Mesenchymal stem cell (in vitro differentiated cells and primary cell): ENCODE measurements at regions not wholly inside any gene's neighbourhood (a gene's known extent, or its start where the extent isn't known, plus 50 kb on each side); places are given as distances from the start of the nearest gene placed in this dataset.

ENCODE experiments used
- DNase-seq: peaks from one replicate; pipeline ENCODE4 v3.0.0-alpha.2; 2013
- H2AFZ ChIP-seq: one replicate; pipeline ENCODE4 v1.6.1; 2013; ENCODE audit warnings: low read depth, mild to moderate bottlenecking, control low read depth, inconsistent platforms, low read length, moderate library complexity
- H2AK5ac ChIP-seq: 2 replicates; pipeline ENCODE4 v1.6.1; 2013; ENCODE audit warnings: low read length, moderate library complexity, mild to moderate bottlenecking, inconsistent platforms; ENCODE audit not compliant: severe bottlenecking
- H2BK120ac ChIP-seq: one replicate; pipeline ENCODE4 v1.6.1; 2013; ENCODE audit warnings: low read depth, mild to moderate bottlenecking, inconsistent platforms, low read length, moderate library complexity
- H2BK12ac ChIP-seq, 2 experiments: one replicate each; pipeline ENCODE4 v1.6.1; 2013; ENCODE audit warnings: inconsistent platforms in 2 of 2, low read length in 2 of 2, mild to moderate bottlenecking in 2 of 2, moderate library complexity in 2 of 2, control low read depth in 1 of 2
- H2BK15ac ChIP-seq: one replicate; pipeline ENCODE4 v1.6.1; 2013; ENCODE audit warnings: mild to moderate bottlenecking, low read depth, inconsistent platforms; ENCODE audit not compliant: poor library complexity, severe bottlenecking
- H2BK5ac ChIP-seq: 2 replicates; pipeline ENCODE4 v1.6.1; 2013; ENCODE audit warnings: low read depth, mild to moderate bottlenecking, low read length, control low read depth, inconsistent platforms; ENCODE audit not compliant: poor library complexity, severe bottlenecking
- H3K14ac ChIP-seq, 2 experiments: one replicate each; pipeline ENCODE4 v1.6.1; 2013; ENCODE audit warnings: inconsistent platforms in 2 of 2, low read length in 2 of 2, control low read depth in 1 of 2, mild to moderate bottlenecking in 1 of 2, moderate library complexity in 1 of 2
- H3K18ac ChIP-seq, 2 experiments: one replicate each; pipeline ENCODE4 v1.6.1; 2013; ENCODE audit warnings: inconsistent platforms in 2 of 2, low read length in 2 of 2, control low read depth in 1 of 2, low read depth in 1 of 2, mild to moderate bottlenecking in 1 of 2
- H3K23ac ChIP-seq, 2 experiments: one replicate each; pipeline ENCODE4 v1.6.1; 2013; ENCODE audit warnings: inconsistent platforms in 2 of 2, low read length in 2 of 2, mild to moderate bottlenecking in 2 of 2, moderate library complexity in 2 of 2, control low read depth in 1 of 2
- H3K27ac ChIP-seq: 2 replicates; pipeline ENCODE4 v1.5.1; 2013; ENCODE audit warnings: mild to moderate bottlenecking, moderate library complexity, low read length, control low read depth, inconsistent platforms; ENCODE audit not compliant: poor library complexity, severe bottlenecking
- H3K27me3 ChIP-seq, 2 experiments: 2 replicates each; pipeline versions ENCODE4 v1.6.1 to v1.7.0; 2013; ENCODE audit warnings: low read length in 2 of 2, mild to moderate bottlenecking in 2 of 2, moderate library complexity in 2 of 2, control low read depth in 1 of 2, inconsistent platforms in 1 of 2; ENCODE audit not compliant: control insufficient read depth in 1 of 2, insufficient read depth in 1 of 2
- H3K36me3 ChIP-seq, 2 experiments: 2 replicates each; pipeline versions ENCODE4 v1.6.1 to v1.7.0; 2013; ENCODE audit warnings: low read length in 2 of 2, control low read depth in 1 of 2, inconsistent platforms in 1 of 2, low read depth in 1 of 2, mild to moderate bottlenecking in 1 of 2; ENCODE audit not compliant: insufficient read depth in 2 of 2, control insufficient read depth in 1 of 2
- H3K4ac ChIP-seq, 2 experiments: one replicate each; pipeline ENCODE4 v1.6.1; 2013; ENCODE audit warnings: inconsistent platforms in 2 of 2, low read length in 2 of 2, mild to moderate bottlenecking in 2 of 2, moderate library complexity in 2 of 2, control low read depth in 1 of 2, low read depth in 1 of 2
- H3K4me1 ChIP-seq: 2 replicates; pipeline ENCODE4 v1.6.1; 2013; ENCODE audit warnings: low read depth, low read length, control low read depth; ENCODE audit not compliant: control insufficient read depth, insufficient read depth
- H3K4me2 ChIP-seq: 2 replicates; pipeline ENCODE4 v1.6.1; 2013; ENCODE audit warnings: low read length, mild to moderate bottlenecking, inconsistent platforms; ENCODE audit not compliant: poor library complexity, severe bottlenecking
- H3K4me3 ChIP-seq, 2 experiments: 2 replicates each; pipeline versions ENCODE4 v1.5.1 to v1.7.0; 2013; ENCODE audit warnings: low read length in 2 of 2, mild to moderate bottlenecking in 2 of 2, control low read depth in 1 of 2, low read depth in 1 of 2; ENCODE audit not compliant: insufficient read depth in 1 of 2
- H3K79me1 ChIP-seq: replicated peaks from 2 replicates; pipeline ENCODE4 v1.6.1; 2013; ENCODE audit warnings: mild to moderate bottlenecking, control low read depth, low read length, inconsistent platforms; ENCODE audit not compliant: poor library complexity, severe bottlenecking
- H3K9ac ChIP-seq: 2 replicates; pipeline ENCODE4 v1.7.0; 2013; ENCODE audit warnings: mild to moderate bottlenecking, low read length, moderate library complexity
- H3K9me3 ChIP-seq: 2 replicates; pipeline ENCODE4 v1.7.0; 2013; ENCODE audit warnings: mild to moderate bottlenecking, low read length; ENCODE audit not compliant: control insufficient read depth
- H4K8ac ChIP-seq: one replicate; pipeline ENCODE4 v1.6.1; 2013; ENCODE audit warnings: inconsistent platforms, mild to moderate bottlenecking, low read length, moderate library complexity
- H4K91ac ChIP-seq: one replicate; pipeline ENCODE4 v1.6.1; 2013; ENCODE audit warnings: mild to moderate bottlenecking, low read length, inconsistent platforms
- WGBS: methylation state at CpG from one replicate; pipeline ENCODE4 v1.1.7; 2013; ENCODE audit warnings: mixed read lengths; 5-methylcytosine and 5-hydroxymethylcytosine counted together

- Histone ChIP-seq H3K4me2 (no peak overlapping the region), H3K4me3 (no peak overlapping the region), H2BK120ac (no peak overlapping the region), H2BK12ac (no peak overlapping the region), H2AFZ (no peak overlapping the region), H4K91ac (no peak overlapping the region), H3K9ac (no peak overlapping the region), H3K9me3 (no peaks in the 10 kb centered on the region), H3K14ac (no peak overlapping the region), H3K4me1 (no peaks in the 10 kb centered on the region), H2AK5ac (no peak overlapping the region), H4K8ac (no peak overlapping the region), H3K23ac (no peak overlapping the region), H2BK5ac (no peak overlapping the region), H3K36me3 (no peaks in the 10 kb centered on the region), H3K27ac (no peak overlapping the region), H3K18ac (no peak overlapping the region), H3K27me3 (no peaks in the 10 kb centered on the region), H3K4ac (no peak overlapping the region), H3K79me1 (no peaks in the 10 kb centered on the region), H2BK15ac (no peak overlapping the region)
- no peak for DNase-seq
- WGBS: 86% methylated on average over 2 of the region's 2 CpGs
Measured at GRCh38 chr7:42431873-42432272, 194.9 kb upstream of the GLI3 start.

DNA sequence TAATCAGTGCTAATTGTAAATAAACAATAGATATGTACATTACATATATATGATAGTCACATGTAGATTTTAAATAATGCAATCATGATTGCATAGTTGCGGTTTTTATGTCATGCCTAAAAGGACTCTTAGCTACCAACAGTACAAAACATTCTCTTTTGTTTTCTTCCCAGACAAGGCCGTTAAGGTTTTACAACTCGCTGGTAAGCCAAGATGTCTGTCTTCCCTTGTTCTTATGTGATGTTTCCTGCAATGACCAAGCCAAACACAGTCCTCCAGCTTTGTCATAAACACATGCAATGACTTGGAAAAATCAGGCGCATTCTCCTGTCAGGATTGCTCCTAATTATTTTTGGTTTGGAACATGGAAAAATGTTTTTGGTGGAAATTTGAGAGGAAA is 192.3 kb upstream of the GLI3 start:
- Histone ChIP-seq H3K27ac (no peak overlapping the region), H2BK15ac (no peak overlapping the region), H3K79me1 (no peaks in the 10 kb centered on the region), H3K23ac (no peak overlapping the region), H2BK12ac (no peak overlapping the region), H3K18ac (no peak overlapping the region), H3K9ac (no peak overlapping the region), H4K91ac (no peak overlapping the region), H3K27me3 (no peaks in the 10 kb centered on the region), H3K4ac (no peak overlapping the region), H2BK5ac (no peak overlapping the region), H3K36me3 (no peaks in the 10 kb centered on the region), H3K4me2 (no peak overlapping the region), H4K8ac (no peak overlapping the region), H3K9me3 (no peaks in the 10 kb centered on the region), H3K4me1 (no peaks in the 10 kb centered on the region), H2AFZ (no peak overlapping the region), H2AK5ac (no peak overlapping the region), H3K14ac (no peak overlapping the region), H2BK120ac (no peak overlapping the region), H3K4me3 (no peak overlapping the region)
- DNase-seq: no peak
- 64% methylated on average over 4 of the region's 4 CpGs for WGBS

- Histone ChIP-seq H3K18ac (no peak overlapping the region), H3K4ac (no peak overlapping the region), H2BK5ac (no peak overlapping the region), H2AFZ (no peak overlapping the region), H3K36me3 (no peaks in the 10 kb centered on the region), H3K9ac (no peak overlapping the region), H2BK120ac (no peak overlapping the region), H3K27ac (no peak overlapping the region), H2BK12ac (no peak overlapping the region), H4K8ac (no peak overlapping the region), H3K4me3 (no peak overlapping the region), H3K4me1 (no peaks in the 10 kb centered on the region), H2BK15ac (no peak overlapping the region), H2AK5ac (no peak overlapping the region), H3K79me1 (no peaks in the 10 kb centered on the region), H3K9me3 (no peaks in the 10 kb centered on the region), H3K4me2 (no peak overlapping the region), H3K23ac (no peak overlapping the region), H3K14ac (no peak overlapping the region), H3K27me3 (peaks cover 0 to 4% of the 10 kb centered on the region in 2 experiments), H4K91ac (no peak overlapping the region)
- DNase-seq: no peak
- 90% methylated on average over 4 of the region's 4 CpGs for WGBS
Measured at GRCh38 chr7:42426163-42426562, 189.2 kb upstream of the GLI3 start.

DNA sequence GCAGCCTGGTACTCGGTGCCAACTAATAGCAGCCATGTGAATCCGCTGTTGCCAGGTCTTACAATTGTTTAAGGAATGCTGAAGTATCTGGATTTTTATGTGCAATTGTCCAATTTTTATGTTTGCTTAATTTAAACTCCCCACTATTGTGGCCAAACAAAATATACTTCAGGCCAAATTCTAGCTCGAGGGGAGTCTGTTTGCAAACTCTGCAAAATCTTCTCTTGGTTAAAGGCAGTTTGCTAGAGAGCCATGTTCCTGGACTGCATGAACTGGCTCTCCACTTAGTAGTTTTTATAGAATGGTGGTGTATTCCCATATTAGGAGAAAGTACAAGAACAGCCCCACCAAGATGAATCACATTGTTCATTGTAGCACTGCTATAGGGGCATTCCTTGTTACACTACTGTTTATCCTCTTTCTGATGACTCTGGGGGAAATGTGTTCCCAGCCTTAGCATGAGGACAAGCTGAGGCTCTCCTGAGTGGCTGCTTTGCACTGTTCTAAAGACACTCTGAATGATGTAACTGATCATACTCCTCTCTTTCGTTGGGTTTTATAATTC is 178.0 kb upstream of the GLI3 start:
- H3K4me1 ChIP-seq: no peaks in the 10 kb centered on the region
- no peak overlapping the region for H3K23ac ChIP-seq
- no peak overlapping the region for H2AK5ac ChIP-seq
- no peak overlapping the region for H2BK120ac ChIP-seq
- H3K4me2 ChIP-seq: no peak overlapping the region
- H3K14ac ChIP-seq: no peak overlapping the region
- no peaks in the 10 kb centered on the region for H3K9me3 ChIP-seq
- no peak overlapping the region for H3K4me3 ChIP-seq
- no peak overlapping the region for H2BK15ac ChIP-seq
- H3K36me3 ChIP-seq: no peaks in the 10 kb centered on the region
- DNase-seq: peak; percentile 35
- H3K9ac ChIP-seq: no peak overlapping the region
- no peak overlapping the region for H2BK5ac ChIP-seq
- no peaks in the 10 kb centered on the region for H3K79me1 ChIP-seq
- no peaks in the 10 kb centered on the region for H3K27me3 ChIP-seq
- H3K4ac ChIP-seq: no peak overlapping the region
- H2AFZ ChIP-seq: no peak overlapping the region
- no peak overlapping the region for H3K27ac ChIP-seq
- no peak overlapping the region for H4K8ac ChIP-seq
- no peak overlapping the region for H4K91ac ChIP-seq
- H3K18ac ChIP-seq: no peak overlapping the region
- H2BK12ac ChIP-seq: no peak overlapping the region
- 91% methylated on average over 3 of the region's 4 CpGs for WGBS
